A673 (cell line): ENCODE measurements at regions not wholly inside any gene's neighbourhood (a gene's known extent, or its start where the extent isn't known, plus 50 kb on each side); places are given as distances from the start of the nearest gene placed in this dataset.

ENCODE experiments used
- BruUV-seq: library from RNA; stranded (reverse); fragments of 400-500 nt; replicated peaks from 2 replicates; lab custom pipeline; 2021; lab: Mats Ljungman, UMichigan
- CTCF ChIA-PET: fragments of 300-600 bp; sonication (Branson Sonifier 250); formaldehyde crosslinking; loops from one replicate; lab custom pipeline; 2022; ENCODE audit warnings: antibody characterized with exemption; lab: Charles Lee
- POLR2A ChIA-PET: fragments of 300-600 bp; sonication (Branson Sonifier 250); formaldehyde crosslinking; loops from one replicate; lab custom pipeline; 2022; ENCODE audit warnings: antibody characterized with exemption; ENCODE audit not compliant: low non-redundant PET; lab: Charles Lee
- DNase-seq: peaks from one replicate; pipeline ENCODE4 v3.0.0-alpha.2; 2015; ENCODE audit warnings: low spot score
- H3K27ac ChIP-seq: fragments of 200-600 bp; sonication (generic); 2 replicates; pipeline ENCODE4 v1.5.1; 2016; ENCODE audit warnings: mixed run types, low read depth, mild to moderate bottlenecking, mixed read lengths, antibody characterized with exemption, low read length; ENCODE audit not compliant: poor library complexity, severe bottlenecking
- H3K27me3 ChIP-seq: fragments of 200-600 bp; sonication (generic); replicated peaks from 2 replicates; pipeline ENCODE4 v1.6.1; 2017; ENCODE audit warnings: mixed run types, low read depth, mild to moderate bottlenecking, mixed read lengths, antibody characterized with exemption, low read length; ENCODE audit not compliant: insufficient read depth, poor library complexity
- H3K36me3 ChIP-seq: fragments of 200-600 bp; sonication (generic); 2 replicates; pipeline ENCODE4 v1.6.1; 2016; ENCODE audit warnings: mixed run types, mild to moderate bottlenecking, mixed read lengths, antibody characterized with exemption, low read length; ENCODE audit not compliant: insufficient read depth, poor library complexity, severe bottlenecking
- H3K4me1 ChIP-seq: fragments of 200-600 bp; sonication (generic); 2 replicates; pipeline ENCODE4 v1.6.1; 2017; ENCODE audit warnings: mixed run types, mild to moderate bottlenecking, mixed read lengths, antibody characterized with exemption, low read length; ENCODE audit not compliant: insufficient read depth, poor library complexity, severe bottlenecking
- H3K4me3 ChIP-seq: fragments of 200-600 bp; sonication (generic); 2 replicates; pipeline ENCODE4 v1.5.1; 2016; ENCODE audit warnings: low read depth, mixed run types, mild to moderate bottlenecking, mixed read lengths, low read length; ENCODE audit not compliant: poor library complexity, severe bottlenecking
- H3K9me3 ChIP-seq: fragments of 200-600 bp; sonication (generic); 2 replicates; pipeline ENCODE4 v1.6.1; 2016; ENCODE audit warnings: mixed run types, low read depth, mild to moderate bottlenecking, mixed read lengths, antibody characterized with exemption, low read length; ENCODE audit not compliant: poor library complexity, severe bottlenecking
- CTCF ChIP-seq: fragments of 300-800, 200-600 bp; sonication (generic); conservative IDR thresholded peaks from 2 replicates; pipeline ENCODE4 v1.5.1; 2017; ENCODE audit warnings: low read depth, mild to moderate bottlenecking, antibody characterized with exemption, low read length, moderate library complexity, mixed read lengths
- EZH2 ChIP-seq: fragments of 200-600 bp; sonication (generic); IDR thresholded peaks from 2 replicates; pipeline ENCODE4 v1.6.1; 2017; ENCODE audit warnings: borderline replicate concordance, low read depth, mild to moderate bottlenecking, mixed read lengths, antibody characterized with exemption, low read length; ENCODE audit not compliant: poor library complexity, severe bottlenecking
- intact Hi-C: fragments of 100-400 bp; cut with micrococcal nuclease; formaldehyde crosslinking; loops from one replicate; pipeline ENCODE4 v1.10.0; 2022; ENCODE audit not compliant: unreplicated experiment

GRCh38 chr4:78692822-78693170 lies 83.4 kb upstream of the BMP2K start:
- no peak overlapping the region for H3K27ac ChIP-seq
- no TSS peak for BruUV-seq
- no peak for DNase-seq
- H3K36me3 ChIP-seq = no peaks in the 10 kb centered on the region
- ChIA-PET CTCF (no interaction called here), POLR2A (no interaction called here)
- H3K4me1 ChIP-seq = no peaks in the 10 kb centered on the region
- intact Hi-C loops = no loop called here
- H3K4me3 ChIP-seq = no peak overlapping the region
- no peak for TF ChIP-seq EZH2
- no peak for TF ChIP-seq CTCF
- H3K27me3 ChIP-seq = no peaks in the 10 kb centered on the region
- H3K9me3 ChIP-seq = no peaks in the 10 kb centered on the region

- TF ChIP-seq EZH2 (no peak), CTCF (no peak)
- DNase-seq = no peak
- H3K36me3 ChIP-seq = no peaks in the 10 kb centered on the region
- CTCF ChIA-PET = no interaction called here
- no peak overlapping the region for H3K27ac ChIP-seq
- no TSS peak for BruUV-seq
- POLR2A ChIA-PET = no interaction called here
- H3K9me3 ChIP-seq = no peaks in the 10 kb centered on the region
- H3K4me3 ChIP-seq = no peak overlapping the region
- no peaks in the 10 kb centered on the region for H3K4me1 ChIP-seq
- H3K27me3 ChIP-seq = no peaks in the 10 kb centered on the region
- intact Hi-C loops = no loop called here
Observed at GRCh38 chr4:78693777-78694456, 82.2 kb upstream of the BMP2K start.

GRCh38 chr4:78694457-78694787 lies 81.7 kb upstream of the BMP2K start:
- BruUV-seq = no TSS peak
- no peaks in the 10 kb centered on the region for H3K36me3 ChIP-seq
- H3K27ac ChIP-seq = no peak overlapping the region
- H3K9me3 ChIP-seq = no peaks in the 10 kb centered on the region
- no peaks in the 10 kb centered on the region for H3K4me1 ChIP-seq
- no peaks in the 10 kb centered on the region for H3K27me3 ChIP-seq
- H3K4me3 ChIP-seq = no peak overlapping the region
- intact Hi-C loops = no loop called here
- ChIA-PET CTCF (no interaction called here), POLR2A (no interaction called here)
- no peak for DNase-seq
- TF ChIP-seq EZH2 (no peak), CTCF (no peak)
